ENCODE measurements at regions not wholly inside any gene's neighbourhood (a gene's known extent, or its start where the extent isn't known, plus 50 kb on each side); places are given as distances from the start of the nearest gene placed in this dataset.
A peak's percentile ranks its signal among the peaks of the same experiment; 100 is the strongest.

DNA sequence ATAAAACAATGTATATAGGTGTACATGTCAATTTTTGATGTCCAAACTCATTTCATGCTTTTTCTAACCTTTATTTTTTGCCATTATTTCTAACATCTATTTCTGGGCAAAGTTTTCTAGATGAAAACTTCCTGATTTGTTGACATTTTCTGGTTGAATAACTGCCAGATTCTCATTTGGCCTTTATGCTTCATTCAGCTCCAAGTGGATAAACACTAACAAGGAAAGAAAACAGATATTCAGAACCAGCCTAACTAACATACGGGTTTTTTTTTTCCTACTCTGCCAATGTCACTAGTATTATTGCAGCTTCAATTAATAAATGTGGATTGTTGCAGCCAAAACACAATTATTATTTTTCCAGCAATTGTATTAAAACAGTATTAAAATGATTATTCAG lies 50.9 kb upstream of the RAP1GDS1 start:
- DNase-seq (ENCODE audit: low read depth in 2 of 2) = no peak

DNA sequence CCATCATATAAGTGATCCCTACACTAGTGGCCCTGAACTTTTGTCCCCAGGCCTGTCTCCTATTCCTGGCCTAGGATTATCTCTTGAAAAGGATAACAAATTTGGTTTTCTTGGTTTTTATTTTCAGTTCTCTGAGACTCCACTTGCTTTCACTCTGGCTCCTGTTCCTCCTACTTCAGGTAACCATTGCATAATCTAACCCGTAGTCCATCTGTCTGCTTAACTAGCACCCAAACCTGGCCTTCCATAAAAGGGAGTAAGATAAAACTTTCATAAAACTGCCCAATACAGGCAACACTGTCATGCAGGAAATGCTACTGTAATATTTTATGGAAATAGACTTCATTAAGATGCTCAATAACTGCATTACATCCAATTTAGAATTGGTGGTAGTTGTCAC lies 52.1 kb upstream of the RAP1GDS1 start:
- DNase-seq (ENCODE audit: low read depth in 2 of 2) = no peak

DNA sequence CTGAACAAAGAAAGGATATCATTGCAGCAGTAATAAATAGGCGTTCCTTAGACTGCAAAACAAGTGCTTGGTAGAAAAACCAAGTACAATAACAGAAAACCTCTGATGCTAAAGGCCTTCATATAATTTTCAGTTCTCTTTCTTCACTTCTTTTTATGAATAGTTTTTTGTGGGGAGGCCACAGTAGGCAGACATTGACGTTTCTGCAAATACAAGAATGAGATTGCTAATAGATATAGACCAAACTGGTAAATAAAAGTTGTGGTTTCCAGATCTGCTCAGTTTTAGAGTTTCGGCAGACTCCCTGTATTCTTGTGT lies 57.0 kb upstream of the RAP1GDS1 start:
- DNase-seq (ENCODE audit: low read depth in 2 of 2) = no peak

DNA sequence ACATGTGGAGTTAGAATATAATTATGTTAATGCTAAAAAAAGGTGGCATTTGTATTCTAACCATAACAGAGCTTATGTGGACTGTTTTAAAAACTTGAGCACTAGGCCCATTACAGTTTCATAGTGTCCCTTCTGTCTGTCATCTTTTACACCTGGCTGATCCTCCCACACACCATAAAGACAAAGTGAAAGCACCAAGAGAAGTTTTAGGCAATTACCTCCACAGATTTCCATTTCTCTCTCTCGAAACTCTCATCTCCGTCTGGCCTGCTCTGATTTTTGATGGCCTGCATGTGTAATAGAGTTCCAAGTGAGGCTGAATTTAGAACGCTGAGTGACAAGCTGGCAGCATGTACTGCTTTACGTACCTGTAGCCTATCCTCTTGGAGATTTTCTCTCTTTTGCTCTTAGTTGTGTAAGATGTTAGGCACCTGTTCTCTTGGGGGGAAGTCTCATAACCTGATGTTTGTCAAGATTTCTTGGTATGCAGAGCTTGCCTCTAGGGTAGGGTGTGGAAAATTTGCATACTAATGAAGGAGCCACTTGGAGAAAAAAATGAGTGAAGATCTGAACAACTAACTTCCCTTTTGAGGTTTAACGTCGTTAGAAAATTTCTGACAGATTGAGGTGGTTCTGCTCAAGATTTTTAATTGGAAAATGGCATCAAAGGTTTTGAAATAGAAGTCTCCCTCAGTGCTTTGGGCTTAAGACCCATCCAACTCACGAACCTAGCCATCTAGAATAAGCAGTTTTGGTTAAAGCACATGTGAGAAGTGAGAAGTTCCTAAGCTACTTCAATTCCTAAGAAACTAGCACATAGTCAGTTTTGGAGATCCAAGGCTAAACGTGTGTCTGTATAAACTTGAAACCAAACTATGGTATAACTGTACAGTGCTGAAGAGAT lies 57.6 kb upstream of the RAP1GDS1 start:
- DNase-seq (ENCODE audit: low read depth in 2 of 2) = peak in 1 of 2 donors; percentile 8

DNA sequence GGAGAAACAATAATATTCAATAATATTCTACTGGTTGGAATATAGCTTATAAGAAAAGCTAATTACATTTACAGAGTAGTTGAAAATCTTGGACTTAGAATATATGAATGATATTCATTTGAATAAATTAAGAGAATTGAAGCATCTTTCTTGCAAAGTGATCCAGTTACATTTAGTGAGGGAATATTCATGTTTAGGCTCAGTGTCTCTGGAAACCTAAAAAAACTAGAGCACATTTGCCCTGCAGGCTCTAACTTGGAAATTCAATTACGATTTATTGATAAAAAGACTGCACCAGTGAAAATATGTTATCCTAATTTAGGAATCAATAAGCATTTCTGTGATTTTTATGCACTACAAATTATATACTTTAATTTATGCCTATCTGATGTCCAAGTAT lies 58.3 kb upstream of the RAP1GDS1 start:
- no peak for DNase-seq (ENCODE audit: low read depth in 2 of 2)

DNA sequence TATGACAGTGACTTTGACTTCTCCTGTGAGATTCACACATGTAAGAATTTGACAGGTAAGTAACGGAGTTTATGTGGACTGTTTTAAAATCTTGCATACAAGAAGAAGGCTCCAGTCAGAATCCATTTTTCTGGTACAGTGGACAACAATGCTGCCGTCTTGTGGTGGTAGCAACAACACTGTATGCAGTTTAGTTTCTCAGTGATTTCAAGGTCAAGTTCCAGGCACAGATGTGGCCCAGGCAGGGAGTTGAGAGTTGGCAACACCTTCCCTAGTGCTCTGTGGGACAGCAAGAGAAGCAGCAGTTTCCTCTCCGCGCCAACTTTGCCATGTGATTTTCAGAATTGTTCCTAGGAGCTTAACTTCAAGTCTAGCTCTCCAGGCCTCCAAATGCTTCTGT lies 56.0 kb upstream of the STPG2 start:
- DNase-seq (ENCODE audit: low read depth in 2 of 2) = no peak

DNA sequence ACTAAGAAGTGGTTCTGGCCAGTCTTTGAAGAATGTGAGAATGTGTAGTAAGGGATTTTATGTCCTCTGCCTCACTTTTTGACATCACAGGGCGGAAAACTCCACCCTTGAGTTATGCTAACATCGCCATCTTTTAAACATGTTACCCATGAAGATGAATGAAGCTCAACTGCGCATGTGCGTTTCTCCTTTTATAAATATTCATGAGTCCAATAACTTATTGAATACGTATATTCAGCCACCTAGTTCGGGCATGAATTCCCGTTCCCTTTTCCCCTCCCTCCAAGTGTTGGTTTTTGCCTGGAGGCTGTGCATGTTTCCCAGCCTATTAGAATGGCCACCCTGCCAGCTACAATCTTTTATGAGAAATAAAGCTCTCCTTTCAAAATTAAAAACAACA lies 51.7 kb upstream of the STPG2 start:
- DNase-seq (ENCODE audit: low read depth in 2 of 2) = no peak

DNA sequence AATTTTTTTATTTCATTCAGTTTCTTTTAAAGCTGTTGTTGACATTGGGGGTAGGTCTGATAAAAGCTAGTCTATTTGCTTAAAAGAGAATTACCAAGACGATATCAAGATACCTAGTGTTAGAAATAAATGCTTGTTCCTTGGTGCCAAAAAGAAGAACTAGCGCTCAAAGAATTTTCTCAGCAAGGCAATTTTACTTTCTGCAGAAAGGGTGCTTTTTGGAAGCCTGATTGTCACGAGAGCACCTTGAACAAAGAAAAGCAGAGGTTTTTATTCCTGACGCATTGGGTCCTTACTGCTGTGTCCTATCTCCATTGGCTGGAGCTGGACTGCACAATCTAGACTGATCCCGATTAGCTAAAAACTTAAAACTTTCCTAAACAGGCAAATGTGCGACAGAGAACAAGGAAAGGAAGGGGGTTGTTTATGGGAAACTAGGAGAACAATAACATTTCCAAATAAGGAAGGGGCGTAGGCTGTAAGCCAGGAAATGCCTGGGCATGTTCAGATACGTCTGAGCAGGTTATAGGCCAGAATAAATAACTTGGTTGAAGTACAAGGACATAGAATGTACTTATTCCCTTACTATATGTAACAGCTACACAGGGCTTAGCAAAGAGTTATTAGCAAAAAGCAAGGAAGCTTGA lies 50.3 kb upstream of the STPG2 start:
- no peak for DNase-seq (ENCODE audit: low read depth in 2 of 2)
